T47D (cell line): ENCODE measurements at regions not wholly inside any gene's neighbourhood (a gene's known extent, or its start where the extent isn't known, plus 50 kb on each side); places are given as distances from the start of the nearest gene placed in this dataset.

Experiments
- DNase-seq, 2 experiments: peaks; one replicate each; pipeline versions ENCODE4 v3.0.0 to v3.0.0-alpha.2; 2011 to 2012; ENCODE audit warnings: low read depth in 1 of 2, low spot score in 1 of 2
- JUND ChIP-seq: IDR thresholded peaks from 2 replicates; pipeline ENCODE4 v1.6.1; 2012; ENCODE audit warnings: low read depth
- in situ Hi-C: cut with HindIII; loops from 2 replicates; pipeline ENCODE4 v1.10.0; 2016; ENCODE audit warnings: low sequenced_read_pairs, low pct_unique_long_range_greater_than_20kb

GRCh38 chr2:43038696-43039094 lies 187.7 kb downstream of the ZFP36L2 start:
- DNase-seq = no peak
- in situ Hi-C loops = no loop called here
- no peak for TF ChIP-seq JUND

- TF ChIP-seq JUND = no peak
- no peak for DNase-seq
- in situ Hi-C loops = no loop called here
Measured at GRCh38 chr2:43038034-43038695, 188.2 kb downstream of the ZFP36L2 start.

GRCh38 chr2:43035922-43036321 lies 190.5 kb downstream of the ZFP36L2 start:
- in situ Hi-C loops = no loop called here
- no peak for DNase-seq
- TF ChIP-seq JUND = no peak

DNA sequence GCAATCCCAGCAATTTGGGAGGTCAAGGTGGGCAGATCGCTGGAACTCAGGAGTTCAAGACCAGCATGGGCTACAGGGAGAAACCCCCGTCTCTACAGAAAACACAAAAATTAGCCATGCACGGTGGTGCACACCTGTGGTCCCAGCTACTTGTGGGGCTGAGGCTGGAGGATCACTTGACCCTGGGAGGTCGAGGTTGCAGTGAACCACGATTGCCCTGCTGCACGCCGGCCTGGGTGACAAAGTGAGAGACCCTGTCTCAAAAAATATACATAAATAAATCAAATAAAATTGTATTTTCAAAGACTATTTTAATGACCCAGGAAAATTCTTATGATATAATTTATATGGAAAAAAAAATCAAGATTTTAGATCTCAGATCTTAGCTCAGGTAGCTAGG lies 191.5 kb downstream of the ZFP36L2 start:
- in situ Hi-C loops = no loop called here
- TF ChIP-seq JUND = no peak
- DNase-seq = no peak

GRCh38 chr2:43034242-43034619 lies 192.2 kb downstream of the ZFP36L2 start:
- in situ Hi-C loops = no loop called here
- DNase-seq = no peak
- no peak for TF ChIP-seq JUND

- TF ChIP-seq JUND = no peak
- DNase-seq = no peak
- in situ Hi-C loops = no loop called here
Measured at GRCh38 chr2:43033466-43034241, 192.8 kb downstream of the ZFP36L2 start.

DNA sequence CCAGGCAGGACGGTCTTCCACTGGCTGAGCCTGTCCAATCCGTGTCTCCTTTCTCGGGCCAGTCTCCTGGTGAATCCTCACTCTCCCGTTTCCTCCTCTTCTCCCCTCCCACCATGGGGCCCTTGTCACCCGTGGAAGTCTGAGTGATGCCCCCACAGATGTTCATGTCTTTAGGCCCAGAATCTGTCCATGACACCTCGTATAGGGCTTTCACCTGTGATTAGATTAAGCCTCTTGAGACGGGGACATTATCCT lies 193.5 kb downstream of the ZFP36L2 start:
- in situ Hi-C loops = no loop called here
- DNase-seq = no peak
- TF ChIP-seq JUND = no peak

- in situ Hi-C loops = no loop called here
- no peak for DNase-seq
- no peak for TF ChIP-seq JUND
Measured at GRCh38 chr2:43032213-43033015, 194.0 kb downstream of the ZFP36L2 start.

- no peak for DNase-seq
- no peak for TF ChIP-seq JUND
- in situ Hi-C loops = no loop called here
Measured at GRCh38 chr2:43031471-43032212, 194.8 kb downstream of the ZFP36L2 start.

DNA sequence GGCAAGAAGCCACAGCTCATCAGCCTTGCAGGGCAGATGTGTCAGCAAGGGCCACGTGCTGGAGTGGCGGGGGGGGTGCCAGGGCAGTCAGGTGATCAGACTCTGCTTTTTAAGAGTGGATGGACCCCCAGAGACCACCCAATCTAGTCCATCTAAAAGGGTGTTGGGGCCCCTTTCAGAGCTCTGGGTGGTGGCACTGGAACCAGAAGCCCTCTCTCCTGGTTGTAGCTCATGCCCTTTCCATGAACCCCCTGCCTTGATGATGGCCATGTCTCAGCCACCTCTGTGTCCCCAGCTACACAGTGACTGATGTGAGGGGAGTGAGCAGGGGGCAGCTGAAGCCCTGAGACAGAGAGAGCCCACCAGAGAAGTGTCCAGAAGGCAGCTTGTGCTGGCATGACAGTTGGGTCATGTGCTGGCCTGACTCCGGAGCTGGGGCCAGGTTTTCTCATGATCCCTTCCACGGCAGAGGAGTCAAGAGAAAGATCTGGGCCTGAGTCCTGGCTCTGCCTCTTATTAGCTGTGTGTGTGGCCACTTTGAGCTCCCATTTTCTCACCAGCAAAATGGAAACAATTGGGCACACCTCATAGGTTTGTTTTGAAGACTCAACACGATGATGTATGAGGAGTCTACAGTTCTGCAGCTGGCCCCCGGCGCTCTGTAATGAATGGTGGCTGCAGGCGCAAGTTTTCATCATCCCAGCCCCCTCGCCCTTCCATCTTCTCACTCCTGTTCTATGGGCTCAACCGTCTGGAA lies 195.7 kb downstream of the ZFP36L2 start:
- no peak for DNase-seq
- in situ Hi-C loops = no loop called here
- TF ChIP-seq JUND = no peak

- in situ Hi-C loops = no loop called here
- DNase-seq = no peak
- no peak for TF ChIP-seq JUND
Measured at GRCh38 chr2:43029186-43029585, 197.2 kb downstream of the ZFP36L2 start.

GRCh38 chr2:43028188-43028587 lies 198.2 kb downstream of the ZFP36L2 start:
- no peak for TF ChIP-seq JUND
- in situ Hi-C loops = no loop called here
- DNase-seq = no peak
